PC-3 (cell line): ENCODE measurements at regions not wholly inside any gene's neighbourhood (a gene's known extent, or its start where the extent isn't known, plus 50 kb on each side); places are given as distances from the start of the nearest gene placed in this dataset.

Experiments
- ATAC-seq: fragments of 200-7000 bp; cut with Tn5 transposase; 2 replicates; pipeline ENCODE4 v1.9.1; 2020; ENCODE audit warnings: mild to moderate bottlenecking, moderate library complexity
- BruUV-seq: library from RNA; stranded (reverse); fragments of 400-500 nt; replicated peaks from 2 replicates; lab custom pipeline; 2021; lab: Mats Ljungman, UMichigan
- CTCF ChIA-PET: fragments of 300-600 bp; sonication (Branson Sonifier 250); formaldehyde crosslinking; loops from one replicate; lab custom pipeline; 2022; ENCODE audit warnings: antibody characterized with exemption; lab: Charles Lee
- POLR2A ChIA-PET: fragments of 300-600 bp; sonication (Branson Sonifier 250); formaldehyde crosslinking; loops from one replicate; lab custom pipeline; 2022; ENCODE audit warnings: antibody characterized with exemption; ENCODE audit not compliant: unreplicated experiment; lab: Charles Lee
- DNase-seq: peaks from one replicate; pipeline ENCODE4 v3.0.0-alpha.2; 2015
- H2AFZ ChIP-seq: fragments of 300-600 bp; sonication (generic); 2 replicates; pipeline ENCODE4 v1.6.0; 2016; ENCODE audit warnings: antibody characterized with exemption, low read length
- H3F3A ChIP-seq: fragments of 300-600 bp; sonication (generic); one replicate; pipeline ENCODE4 v1.6.0; 2017; ENCODE audit warnings: antibody characterized with exemption, low read length, control low read depth, mild to moderate bottlenecking; ENCODE audit not compliant: unreplicated experiment
- H3K27ac ChIP-seq: fragments of 300-600 bp; sonication (generic); 2 replicates; pipeline ENCODE4 v1.5.1; 2016; ENCODE audit warnings: mild to moderate bottlenecking, low read length
- H3K27me3 ChIP-seq: fragments of 300-600 bp; sonication (generic); 2 replicates; pipeline ENCODE4 v1.6.1; 2016; ENCODE audit warnings: low read length, mixed read lengths
- H3K36me3 ChIP-seq: fragments of 300-600 bp; sonication (generic); 2 replicates; pipeline ENCODE4 v1.6.1; 2016; ENCODE audit warnings: low read depth, mixed run types, low read length, mixed read lengths
- H3K4me1 ChIP-seq: fragments of 300-600 bp; sonication (generic); 2 replicates; pipeline ENCODE4 v1.5.1; 2016; ENCODE audit warnings: low read length; ENCODE audit not compliant: insufficient read depth
- H3K4me2 ChIP-seq: fragments of 300-600 bp; sonication (generic); 2 replicates; pipeline ENCODE4 v1.6.0; 2016; ENCODE audit warnings: low read length
- H3K4me3 ChIP-seq: fragments of 300-600 bp; sonication (generic); 2 replicates; pipeline ENCODE4 v1.5.1; 2016; ENCODE audit warnings: mild to moderate bottlenecking, low read length, mixed read lengths
- H3K79me2 ChIP-seq: fragments of 300-600 bp; sonication (generic); 2 replicates; pipeline ENCODE4 v1.6.1; 2017; ENCODE audit warnings: low read length, mixed read lengths
- H3K9ac ChIP-seq: fragments of 300-600 bp; sonication (generic); 2 replicates; pipeline ENCODE4 v1.6.0; 2016; ENCODE audit warnings: mild to moderate bottlenecking, low read length
- H3K9me2 ChIP-seq: fragments of 300-600 bp; sonication (generic); replicated peaks from 2 replicates; pipeline ENCODE4 v1.6.1; 2016; ENCODE audit warnings: mixed run types, low read length, mixed read lengths
- H3K9me3 ChIP-seq: fragments of 300-600 bp; sonication (generic); 2 replicates; pipeline ENCODE4 v1.6.1; 2016; ENCODE audit warnings: low read length, mixed read lengths
- H4K20me1 ChIP-seq: fragments of 300-600 bp; sonication (generic); 2 replicates; pipeline ENCODE4 v1.6.1; 2016; ENCODE audit warnings: low read length, mixed read lengths
- EZH2 ChIP-seq: fragments of 300-600 bp; sonication (generic); IDR thresholded peaks from one replicate; pipeline ENCODE4 v1.6.1; 2017; ENCODE audit warnings: antibody characterized with exemption, mild to moderate bottlenecking, low read length; ENCODE audit not compliant: unreplicated experiment
- EZH2phosphoT487 ChIP-seq: fragments of 300-600 bp; sonication (generic); IDR thresholded peaks from 2 replicates; pipeline ENCODE4 v1.6.1; 2018; ENCODE audit warnings: mild to moderate bottlenecking, antibody characterized with exemption, low read length, borderline replicate concordance
- intact Hi-C: fragments of 100-400 bp; cut with micrococcal nuclease; formaldehyde crosslinking; loops from 2 replicates; pipeline ENCODE4 v1.9.0; 2023
- TF ChIP-seq, protein P1 (sequence below): fragments of 300-600 bp; sonication (generic); conservative IDR thresholded peaks from 2 replicates; pipeline ENCODE4 v1.5.1; 2017; ENCODE audit warnings: antibody characterized with exemption, low read depth, mild to moderate bottlenecking, low read length

- Histone ChIP-seq H3K36me3 (no peaks in the 10 kb centered on the region), H3K27me3 (no peaks in the 10 kb centered on the region), H2AFZ (peak overlapping the region; percentile 19; the same call in 1 of the 2 replicates), H3K79me2 (no peaks in the 10 kb centered on the region), H3K4me1 (peaks cover 15% of the 10 kb centered on the region), H3K9me3 (no peaks in the 10 kb centered on the region), H3K4me3 (no peak overlapping the region), H3F3A (no peaks in the 10 kb centered on the region), H3K27ac (no peak overlapping the region), H3K4me2 (no peak overlapping the region), H3K9ac (no peak overlapping the region), H3K9me2 (no peaks in the 10 kb centered on the region; the same call in 1 of the 2 replicates), H4K20me1 (no peaks in the 10 kb centered on the region)
- intact Hi-C loops: no loop called here
- TF ChIP-seq EZH2 (no peak), EZH2phosphoT487 (no peak)
- TF ChIP-seq, protein P1, sequence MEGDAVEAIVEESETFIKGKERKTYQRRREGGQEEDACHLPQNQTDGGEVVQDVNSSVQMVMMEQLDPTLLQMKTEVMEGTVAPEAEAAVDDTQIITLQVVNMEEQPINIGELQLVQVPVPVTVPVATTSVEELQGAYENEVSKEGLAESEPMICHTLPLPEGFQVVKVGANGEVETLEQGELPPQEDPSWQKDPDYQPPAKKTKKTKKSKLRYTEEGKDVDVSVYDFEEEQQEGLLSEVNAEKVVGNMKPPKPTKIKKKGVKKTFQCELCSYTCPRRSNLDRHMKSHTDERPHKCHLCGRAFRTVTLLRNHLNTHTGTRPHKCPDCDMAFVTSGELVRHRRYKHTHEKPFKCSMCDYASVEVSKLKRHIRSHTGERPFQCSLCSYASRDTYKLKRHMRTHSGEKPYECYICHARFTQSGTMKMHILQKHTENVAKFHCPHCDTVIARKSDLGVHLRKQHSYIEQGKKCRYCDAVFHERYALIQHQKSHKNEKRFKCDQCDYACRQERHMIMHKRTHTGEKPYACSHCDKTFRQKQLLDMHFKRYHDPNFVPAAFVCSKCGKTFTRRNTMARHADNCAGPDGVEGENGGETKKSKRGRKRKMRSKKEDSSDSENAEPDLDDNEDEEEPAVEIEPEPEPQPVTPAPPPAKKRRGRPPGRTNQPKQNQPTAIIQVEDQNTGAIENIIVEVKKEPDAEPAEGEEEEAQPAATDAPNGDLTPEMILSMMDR: no peak
- ChIA-PET POLR2A (no interaction called here), CTCF (no interaction called here)
- DNase-seq (no peak), ATAC-seq (no peak)
- no TSS peak for BruUV-seq
Observed at GRCh38 chr4:156558373-156559025, 413.1 kb downstream of the PDGFC start.

- no peak overlapping the region for H3K4me3 ChIP-seq
- no peak overlapping the region for H3K9ac ChIP-seq
- no peak overlapping the region for H3K4me2 ChIP-seq
- H3K9me3 ChIP-seq: no peaks in the 10 kb centered on the region
- BruUV-seq: no TSS peak
- no peak overlapping the region for H3K27ac ChIP-seq
- H3K27me3 ChIP-seq: no peaks in the 10 kb centered on the region
- no peaks in the 10 kb centered on the region; the same call in 1 of the 2 replicates for H3K9me2 ChIP-seq
- TF ChIP-seq, protein P1: no peak
- TF ChIP-seq EZH2phosphoT487 (no peak), EZH2 (no peak)
- intact Hi-C loops: no loop called here
- no peak for ATAC-seq
- ChIA-PET CTCF (no interaction called here), POLR2A (no interaction called here)
- no peaks in the 10 kb centered on the region for H4K20me1 ChIP-seq
- H3F3A ChIP-seq: no peaks in the 10 kb centered on the region
- no peak overlapping the region for H2AFZ ChIP-seq
- no peak for DNase-seq
- peaks cover 15% of the 10 kb centered on the region for H3K4me1 ChIP-seq
- H3K36me3 ChIP-seq: no peaks in the 10 kb centered on the region
- H3K79me2 ChIP-seq: no peaks in the 10 kb centered on the region
Observed at GRCh38 chr4:156557920-156558319, 413.7 kb downstream of the PDGFC start.

DNA sequence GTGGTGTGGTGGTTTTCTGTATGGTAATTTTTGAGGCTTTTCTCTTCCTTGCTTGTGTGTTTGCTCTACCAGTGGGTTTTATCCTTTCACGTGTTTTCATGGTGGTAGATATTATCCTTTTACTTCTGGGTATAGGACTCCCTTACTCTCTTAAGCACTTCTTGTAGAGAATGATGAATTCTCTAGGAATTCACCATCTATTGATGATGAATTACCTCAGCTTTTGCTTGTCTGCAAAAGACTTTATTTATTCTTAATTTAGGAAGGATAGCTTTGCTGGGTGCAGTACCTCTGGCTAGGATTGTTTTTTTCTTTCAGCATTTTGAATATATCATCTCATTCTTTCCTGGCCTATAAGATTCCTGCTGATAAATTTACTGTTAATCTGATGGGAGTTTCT, 415.3 kb downstream of the PDGFC start:
- intact Hi-C loops: no loop called here
- DNase-seq: no peak
- TF ChIP-seq, protein P1: no peak
- TF ChIP-seq EZH2phosphoT487 (no peak), EZH2 (no peak)
- no peak for ATAC-seq
- no peaks in the 10 kb centered on the region; the same call in 1 of the 2 replicates for H3K9me2 ChIP-seq
- no peaks in the 10 kb centered on the region for H3K79me2 ChIP-seq
- POLR2A ChIA-PET: no interaction called here
- BruUV-seq: no TSS peak
- H2AFZ ChIP-seq: no peak overlapping the region
- H3K4me2 ChIP-seq: no peak overlapping the region
- H3K9me3 ChIP-seq: no peaks in the 10 kb centered on the region
- no peak overlapping the region for H3K9ac ChIP-seq
- CTCF ChIA-PET: no interaction called here
- H3F3A ChIP-seq: no peaks in the 10 kb centered on the region
- H3K4me1 ChIP-seq: peaks cover 15% of the 10 kb centered on the region
- H3K36me3 ChIP-seq: no peaks in the 10 kb centered on the region
- H3K27ac ChIP-seq: no peak overlapping the region
- H4K20me1 ChIP-seq: no peaks in the 10 kb centered on the region
- no peak overlapping the region for H3K4me3 ChIP-seq
- H3K27me3 ChIP-seq: no peaks in the 10 kb centered on the region
